Osteoblast (primary cell): ENCODE measurements at regions not wholly inside any gene's neighbourhood (a gene's known extent, or its start where the extent isn't known, plus 50 kb on each side); places are given as distances from the start of the nearest gene placed in this dataset.
"Not testable (repeated sequence)": the region's sequence is repeated elsewhere in the genome, so short reads cannot be mapped to it uniquely, and the experiment has no call there.

ENCODE experiments used
- DNase-seq: peaks from one replicate; pipeline ENCODE4 v3.0.0; 2011; ENCODE audit warnings: low spot score, mixed read lengths; ENCODE audit not compliant: insufficient read length; ENCODE audit errors: missing footprints
- H2AFZ ChIP-seq: 2 replicates; pipeline ENCODE4 v1.6.0; 2011; ENCODE audit warnings: mild to moderate bottlenecking, low read length
- H3K27ac ChIP-seq: 2 replicates; pipeline ENCODE4 v1.5.1; 2011; ENCODE audit warnings: mild to moderate bottlenecking, low read depth, low read length, moderate library complexity
- H3K27me3 ChIP-seq: 2 replicates; pipeline ENCODE4 v1.6.0; 2012; ENCODE audit warnings: mild to moderate bottlenecking, control low read depth, inconsistent platforms, low read length, moderate library complexity; ENCODE audit not compliant: insufficient read depth
- H3K36me3 ChIP-seq: 2 replicates; pipeline ENCODE4 v1.5.1; 2011; ENCODE audit warnings: mild to moderate bottlenecking, low read length, control low read depth, moderate library complexity; ENCODE audit not compliant: insufficient read depth
- H3K4me1 ChIP-seq: 2 replicates; pipeline ENCODE4 v1.5.1; 2011; ENCODE audit warnings: mild to moderate bottlenecking, low read length, control low read depth, moderate library complexity; ENCODE audit not compliant: insufficient read depth
- H3K4me2 ChIP-seq: 2 replicates; pipeline ENCODE4 v1.6.0; 2011; ENCODE audit warnings: mild to moderate bottlenecking, low read length; ENCODE audit not compliant: insufficient read depth
- H3K4me3 ChIP-seq: fragments of 200-600 bp; sonication (generic); 3 replicates; pipeline ENCODE4 v1.5.1; 2012; ENCODE audit warnings: mild to moderate bottlenecking, low read length, inconsistent platforms; ENCODE audit not compliant: insufficient read depth
- H3K79me2 ChIP-seq: 2 replicates; pipeline ENCODE4 v1.6.0; 2012; ENCODE audit warnings: mild to moderate bottlenecking, low read length, control low read depth, inconsistent platforms; ENCODE audit not compliant: insufficient read depth
- H3K9me3 ChIP-seq: 2 replicates; pipeline ENCODE4 v1.5.1; 2011; ENCODE audit warnings: low read depth, low read length, control low read depth
- H4K20me1 ChIP-seq: 2 replicates; pipeline ENCODE4 v1.6.0; 2012; ENCODE audit warnings: mild to moderate bottlenecking, low read length, control low read depth; ENCODE audit not compliant: insufficient read depth
- TF ChIP-seq, protein P1 (sequence below): IDR thresholded peaks from 2 replicates; pipeline ENCODE4 v1.5.1; 2011; ENCODE audit warnings: mild to moderate bottlenecking, low read depth, low read length, moderate library complexity; ENCODE audit errors: extremely low read depth

- Histone ChIP-seq H3K79me2 (no peaks in the 10 kb centered on the region), H3K27ac (no peak overlapping the region), H3K27me3 (no peaks in the 10 kb centered on the region), H3K4me2 (no peak overlapping the region), H3K4me1 (no peaks in the 10 kb centered on the region), H3K36me3 (no peaks in the 10 kb centered on the region), H4K20me1 (no peaks in the 10 kb centered on the region), H3K9me3 (peaks cover 2% of the 10 kb centered on the region), H2AFZ (no peak overlapping the region), H3K4me3 (no peak overlapping the region)
- TF ChIP-seq, protein P1, sequence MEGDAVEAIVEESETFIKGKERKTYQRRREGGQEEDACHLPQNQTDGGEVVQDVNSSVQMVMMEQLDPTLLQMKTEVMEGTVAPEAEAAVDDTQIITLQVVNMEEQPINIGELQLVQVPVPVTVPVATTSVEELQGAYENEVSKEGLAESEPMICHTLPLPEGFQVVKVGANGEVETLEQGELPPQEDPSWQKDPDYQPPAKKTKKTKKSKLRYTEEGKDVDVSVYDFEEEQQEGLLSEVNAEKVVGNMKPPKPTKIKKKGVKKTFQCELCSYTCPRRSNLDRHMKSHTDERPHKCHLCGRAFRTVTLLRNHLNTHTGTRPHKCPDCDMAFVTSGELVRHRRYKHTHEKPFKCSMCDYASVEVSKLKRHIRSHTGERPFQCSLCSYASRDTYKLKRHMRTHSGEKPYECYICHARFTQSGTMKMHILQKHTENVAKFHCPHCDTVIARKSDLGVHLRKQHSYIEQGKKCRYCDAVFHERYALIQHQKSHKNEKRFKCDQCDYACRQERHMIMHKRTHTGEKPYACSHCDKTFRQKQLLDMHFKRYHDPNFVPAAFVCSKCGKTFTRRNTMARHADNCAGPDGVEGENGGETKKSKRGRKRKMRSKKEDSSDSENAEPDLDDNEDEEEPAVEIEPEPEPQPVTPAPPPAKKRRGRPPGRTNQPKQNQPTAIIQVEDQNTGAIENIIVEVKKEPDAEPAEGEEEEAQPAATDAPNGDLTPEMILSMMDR: no peak
- no peak for DNase-seq
These were observed 220.5 kb downstream of the RBM26 start for GRCh38 chr13:79185580-79185979.

GRCh38 chr13:79183231-79183630 is 222.8 kb downstream of the RBM26 start:
- no peak overlapping the region for H3K4me2 ChIP-seq
- no peak overlapping the region for H3K4me3 ChIP-seq
- no peak for DNase-seq

DNA sequence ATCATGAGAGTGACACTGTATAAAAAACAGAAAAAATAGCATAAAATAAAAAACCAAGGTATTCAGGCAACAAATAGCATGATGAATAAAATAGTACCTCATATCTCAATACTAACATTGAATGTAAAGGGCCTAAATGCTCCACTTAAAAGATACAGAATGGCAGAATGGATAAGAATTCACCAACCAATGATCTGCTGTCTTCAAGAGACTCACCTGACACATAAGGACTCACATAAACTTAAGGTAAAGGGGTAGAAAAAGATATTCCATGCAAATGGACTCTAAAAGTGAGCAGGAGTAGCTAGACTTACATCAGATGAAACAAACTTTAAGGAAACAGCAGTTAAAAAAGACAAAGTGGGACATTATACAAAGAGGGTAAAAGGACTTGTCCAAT is 232.4 kb downstream of the RBM26 start:
- DNase-seq, H3K9me3 ChIP-seq, H3K4me1 ChIP-seq, H3K36me3 ChIP-seq, H3K27ac ChIP-seq, H3K4me2 ChIP-seq, H3K79me2 ChIP-seq, H3K27me3 ChIP-seq, H2AFZ ChIP-seq, H4K20me1 ChIP-seq, H3K4me3 ChIP-seq: not testable (repeated sequence)

More at GRCh38 chr13:79183231-79183630, 222.8 kb downstream of the RBM26 start:
- TF ChIP-seq, protein P1: no peak
- H4K20me1 ChIP-seq: no peaks in the 10 kb centered on the region
- no peaks in the 10 kb centered on the region for H3K36me3 ChIP-seq
- H2AFZ ChIP-seq: no peak overlapping the region
- H3K27me3 ChIP-seq: no peaks in the 10 kb centered on the region
- H3K9me3 ChIP-seq: peaks cover 2% of the 10 kb centered on the region
- no peaks in the 10 kb centered on the region for H3K79me2 ChIP-seq
- no peak overlapping the region for H3K27ac ChIP-seq
- H3K4me1 ChIP-seq: no peaks in the 10 kb centered on the region

GRCh38 chr13:79172924-79173323 is 233.1 kb downstream of the RBM26 start:
- not testable (repeated sequence) for H3K36me3 ChIP-seq, DNase-seq, H3K4me3 ChIP-seq, H3K27ac ChIP-seq, H3K79me2 ChIP-seq, H4K20me1 ChIP-seq, H3K4me2 ChIP-seq, H3K27me3 ChIP-seq, H2AFZ ChIP-seq, H3K9me3 ChIP-seq, H3K4me1 ChIP-seq

- no peaks in the 10 kb centered on the region for H3K27me3 ChIP-seq
- H3K4me1 ChIP-seq: no peaks in the 10 kb centered on the region
- DNase-seq: no peak
- H3K27ac ChIP-seq: no peak overlapping the region
- H3K9me3 ChIP-seq: no peaks in the 10 kb centered on the region
- H3K36me3 ChIP-seq: no peaks in the 10 kb centered on the region
- no peaks in the 10 kb centered on the region for H3K79me2 ChIP-seq
- H3K4me2 ChIP-seq: no peak overlapping the region
- H3K4me3 ChIP-seq: no peak overlapping the region
- TF ChIP-seq, protein P1: no peak
- no peak overlapping the region for H2AFZ ChIP-seq
- no peaks in the 10 kb centered on the region for H4K20me1 ChIP-seq
These were observed 234.7 kb downstream of the RBM26 start for GRCh38 chr13:79171141-79172061.
